Parathyroid adenoma (tissue), 2 donors: ENCODE measurements at regions not wholly inside any gene's neighbourhood (a gene's known extent, or its start where the extent isn't known, plus 50 kb on each side); places are given as distances from the start of the nearest gene placed in this dataset.

Source experiments
- H2AFZ ChIP-seq: fragments of 300-600 bp; sonication (generic); one replicate; pipeline ENCODE4 v1.7.0; 2017; ENCODE audit warnings: antibody characterized with exemption, mild to moderate bottlenecking
- H3K27ac ChIP-seq: fragments of 300-600 bp; sonication (generic); one replicate; pipeline ENCODE4 v1.7.0; 2017
- H3K27me3 ChIP-seq: fragments of 300-600 bp; sonication (generic); one replicate; pipeline ENCODE4 v1.7.0; 2017; ENCODE audit warnings: low read length; ENCODE audit not compliant: control insufficient read depth, insufficient read depth
- H3K36me3 ChIP-seq: fragments of 300-600 bp; sonication (generic); one replicate; pipeline ENCODE4 v1.7.0; 2017; ENCODE audit warnings: low read length; ENCODE audit not compliant: control insufficient read depth, insufficient read depth
- H3K4me1 ChIP-seq: fragments of 300-600 bp; sonication (generic); one replicate; pipeline ENCODE4 v1.7.0; 2017; ENCODE audit warnings: control low read depth
- H3K4me2 ChIP-seq: fragments of 300-600 bp; sonication (generic); one replicate; pipeline ENCODE4 v1.7.0; 2017; ENCODE audit warnings: low read length
- H3K4me3 ChIP-seq: fragments of 300-600 bp; sonication (generic); one replicate; pipeline ENCODE4 v1.7.0; 2017; ENCODE audit warnings: low read depth, low read length
- H3K79me2 ChIP-seq: fragments of 300-600 bp; sonication (generic); one replicate; pipeline ENCODE4 v1.7.0; 2017; ENCODE audit warnings: control low read depth
- H3K9ac ChIP-seq: fragments of 300-600 bp; sonication (generic); one replicate; pipeline ENCODE4 v1.7.0; 2017; ENCODE audit warnings: mild to moderate bottlenecking
- H3K9me3 ChIP-seq: fragments of 300-600 bp; sonication (generic); one replicate; pipeline ENCODE4 v1.7.0; 2017; ENCODE audit warnings: low read length; ENCODE audit not compliant: control insufficient read depth
- CTCF ChIP-seq: fragments of 300-600 bp; sonication (generic); IDR thresholded peaks from one replicate; pipeline ENCODE4 v1.7.0; 2017; ENCODE audit warnings: antibody characterized with exemption, mild to moderate bottlenecking
- donor health status: primary hyperparathyroidism.

GRCh38 chr12:59010941-59011340, 90.6 kb upstream of the LRIG3 start:
- no peak overlapping the region for H3K4me3 ChIP-seq
- no peak overlapping the region for H3K4me2 ChIP-seq
- H3K27ac ChIP-seq = no peak overlapping the region
- no peak overlapping the region for H2AFZ ChIP-seq
- no peaks in the 10 kb centered on the region for H3K4me1 ChIP-seq
- H3K9ac ChIP-seq = no peak overlapping the region
- no peak for TF ChIP-seq CTCF
- H3K9me3 ChIP-seq = no peaks in the 10 kb centered on the region
- H3K27me3 ChIP-seq = no peaks in the 10 kb centered on the region
- H3K36me3 ChIP-seq = no peaks in the 10 kb centered on the region
- H3K79me2 ChIP-seq = no peaks in the 10 kb centered on the region

GRCh38 chr12:59010118-59010517, 89.8 kb upstream of the LRIG3 start:
- Histone ChIP-seq H3K27me3 (no peaks in the 10 kb centered on the region), H2AFZ (no peak overlapping the region), H3K27ac (no peak overlapping the region), H3K9ac (no peak overlapping the region), H3K36me3 (no peaks in the 10 kb centered on the region), H3K4me1 (no peaks in the 10 kb centered on the region), H3K9me3 (no peaks in the 10 kb centered on the region), H3K4me3 (no peak overlapping the region), H3K79me2 (no peaks in the 10 kb centered on the region), H3K4me2 (no peak overlapping the region)
- no peak for TF ChIP-seq CTCF

GRCh38 chr12:59007620-59008019, 87.3 kb upstream of the LRIG3 start:
- H3K79me2 ChIP-seq = no peaks in the 10 kb centered on the region
- no peak overlapping the region for H3K27ac ChIP-seq
- H3K36me3 ChIP-seq = no peaks in the 10 kb centered on the region
- no peak overlapping the region for H3K4me2 ChIP-seq
- no peak overlapping the region for H3K4me3 ChIP-seq
- no peaks in the 10 kb centered on the region for H3K4me1 ChIP-seq
- no peak for TF ChIP-seq CTCF
- H2AFZ ChIP-seq = no peak overlapping the region
- no peaks in the 10 kb centered on the region for H3K9me3 ChIP-seq
- H3K9ac ChIP-seq = no peak overlapping the region
- no peaks in the 10 kb centered on the region for H3K27me3 ChIP-seq

- no peak overlapping the region for H3K9ac ChIP-seq
- no peaks in the 10 kb centered on the region for H3K27me3 ChIP-seq
- H3K79me2 ChIP-seq = no peaks in the 10 kb centered on the region
- H3K4me2 ChIP-seq = no peak overlapping the region
- no peak overlapping the region for H3K27ac ChIP-seq
- no peak for TF ChIP-seq CTCF
- H2AFZ ChIP-seq = no peak overlapping the region
- H3K36me3 ChIP-seq = no peaks in the 10 kb centered on the region
- no peaks in the 10 kb centered on the region for H3K4me1 ChIP-seq
- no peak overlapping the region for H3K4me3 ChIP-seq
- no peaks in the 10 kb centered on the region for H3K9me3 ChIP-seq
Measured at GRCh38 chr12:59005193-59005955, 85.1 kb upstream of the LRIG3 start.

- no peaks in the 10 kb centered on the region for H3K4me1 ChIP-seq
- no peak overlapping the region for H2AFZ ChIP-seq
- TF ChIP-seq CTCF = no peak
- H3K4me2 ChIP-seq = no peak overlapping the region
- H3K36me3 ChIP-seq = no peaks in the 10 kb centered on the region
- no peaks in the 10 kb centered on the region for H3K27me3 ChIP-seq
- no peaks in the 10 kb centered on the region for H3K79me2 ChIP-seq
- no peaks in the 10 kb centered on the region for H3K9me3 ChIP-seq
- no peak overlapping the region for H3K9ac ChIP-seq
- no peak overlapping the region for H3K27ac ChIP-seq
- no peak overlapping the region for H3K4me3 ChIP-seq
Measured at GRCh38 chr12:59004456-59004855, 84.2 kb upstream of the LRIG3 start.
